ENCODE measurements at regions not wholly inside any gene's neighbourhood (a gene's known extent, or its start where the extent isn't known, plus 50 kb on each side); places are given as distances from the start of the nearest gene placed in this dataset.

GRCh38 chr16:85550422-85550864 is 62.7 kb upstream of the GSE1 start:
- in situ Hi-C loops (cut with HindIII; ENCODE audit: low sequenced_read_pairs) = no loop called here
- DNase-seq (ENCODE audit: low read depth, low spot score) = no peak
- peak; percentile 29 for TF ChIP-seq CTCF (IDR thresholded peaks at IDR 0.05; ENCODE audit: low read depth, low read length)
- H3K4me3 ChIP-seq (ENCODE audit: low read depth, low read length) = no peak overlapping the region

- no peak for TF ChIP-seq CTCF (IDR thresholded peaks at IDR 0.05; ENCODE audit: low read depth, low read length)
- H3K4me3 ChIP-seq (ENCODE audit: low read depth, low read length) = no peak overlapping the region
- in situ Hi-C loops (cut with HindIII; ENCODE audit: low sequenced_read_pairs) = no loop called here
- DNase-seq (ENCODE audit: low read depth, low spot score) = no peak
These were observed 61.9 kb upstream of the GSE1 start for GRCh38 chr16:85550953-85551924.

- in situ Hi-C loops (cut with HindIII; ENCODE audit: low sequenced_read_pairs) = no loop called here
- TF ChIP-seq CTCF (IDR thresholded peaks at IDR 0.05; ENCODE audit: low read depth, low read length) = no peak
- no peak for DNase-seq (ENCODE audit: low read depth, low spot score)
- H3K4me3 ChIP-seq (ENCODE audit: low read depth, low read length) = peak overlapping the region; percentile 15
These were observed 60.1 kb upstream of the GSE1 start for GRCh38 chr16:85552980-85553435.

- DNase-seq (ENCODE audit: low read depth, low spot score) = peak; percentile 43
- peak overlapping the region; percentile 73 for H3K4me3 ChIP-seq (ENCODE audit: low read depth, low read length)
- TF ChIP-seq CTCF (IDR thresholded peaks at IDR 0.05; ENCODE audit: low read depth, low read length) = peak; percentile 22
- in situ Hi-C loops (cut with HindIII; ENCODE audit: low sequenced_read_pairs) = no loop called here
These were observed 59.5 kb upstream of the GSE1 start for GRCh38 chr16:85553436-85554113.

DNA sequence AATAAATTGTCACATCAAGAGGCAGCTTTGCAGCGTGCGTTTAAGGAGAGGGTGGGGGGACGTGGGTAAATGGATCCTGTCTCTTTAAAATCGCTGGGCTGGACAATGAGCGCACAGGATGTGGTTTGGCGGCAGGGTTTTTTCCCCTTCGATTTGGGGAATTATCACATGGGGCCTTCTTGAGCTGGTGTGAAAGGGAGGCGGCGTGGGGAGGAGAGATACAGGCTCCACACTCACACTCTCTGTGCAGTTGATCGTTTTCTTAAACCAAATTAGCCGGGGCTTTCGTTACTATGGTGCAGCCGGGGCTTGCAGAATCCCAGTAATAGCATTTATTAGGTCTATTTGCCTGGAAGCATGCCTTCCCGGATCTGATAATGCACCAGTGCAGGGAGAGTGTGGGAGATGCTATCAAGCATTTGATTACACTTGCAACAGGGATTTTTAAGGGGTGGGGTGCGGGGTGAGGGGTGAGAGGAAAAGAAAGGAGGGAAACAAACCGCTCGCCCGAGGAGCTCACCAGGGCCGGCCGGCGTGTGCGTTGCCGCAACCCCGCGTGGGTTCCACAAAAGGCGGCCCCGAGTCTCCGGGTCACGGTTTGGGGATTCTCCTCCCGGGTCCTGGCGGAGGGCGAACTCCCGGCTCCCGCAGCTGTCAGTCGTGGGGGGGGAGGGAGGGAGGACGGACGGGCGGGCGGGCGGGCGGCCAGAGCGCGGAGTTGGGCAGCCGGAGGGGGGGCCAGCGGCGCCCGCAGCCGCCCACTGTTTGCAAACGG is 58.8 kb upstream of the GSE1 start:
- in situ Hi-C loops (cut with HindIII; ENCODE audit: low sequenced_read_pairs) = no loop called here
- peak; percentile 79 for DNase-seq (ENCODE audit: low read depth, low spot score)
- TF ChIP-seq CTCF (IDR thresholded peaks at IDR 0.05; ENCODE audit: low read depth, low read length) = no peak
- peak overlapping the region; percentile 73 for H3K4me3 ChIP-seq (ENCODE audit: low read depth, low read length)

Measured in astrocyte of the spinal cord (primary cell).